ENCODE measurements at regions not wholly inside any gene's neighbourhood (a gene's known extent, or its start where the extent isn't known, plus 50 kb on each side); places are given as distances from the start of the nearest gene placed in this dataset.

DNA sequence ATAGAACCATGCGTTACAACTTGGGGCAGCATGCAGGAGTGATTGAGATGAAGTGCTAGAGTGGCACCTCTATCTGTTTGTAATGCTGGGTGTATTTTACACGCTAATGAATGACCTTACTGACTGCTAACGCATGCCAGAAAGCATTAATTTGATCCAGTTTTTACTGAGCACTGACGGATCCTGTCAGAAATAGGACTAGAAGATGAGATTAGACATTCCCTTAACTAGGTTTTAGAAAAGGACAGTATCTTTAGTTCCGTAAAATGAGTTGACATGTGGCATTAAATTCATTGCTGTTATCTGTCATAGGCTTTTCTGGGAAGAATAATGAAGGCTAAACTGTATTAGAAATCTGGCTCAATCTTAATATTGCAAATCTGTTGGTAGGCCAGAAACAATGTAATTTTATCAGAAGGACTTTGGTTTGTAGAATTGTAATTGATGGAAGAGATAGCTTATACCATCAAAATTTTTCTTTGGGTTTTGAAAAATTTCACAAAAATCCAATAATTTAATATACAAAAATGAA, 140.4 kb upstream of the WDFY3 start:
- no peak for DNase-seq
- Mint-ChIP-seq H3K27ac (no peak overlapping the region), H3K27me3 (ENCODE audit: low read depth) (no peaks in the 10 kb centered on the region), H3K36me3 (ENCODE audit: insufficient read depth in 1 of 3, low read depth in 3 of 3) (no peaks in the 10 kb centered on the region), H3K4me3 (no peak overlapping the region), H3K9me3 (no peaks in the 10 kb centered on the region), H3K4me1 (peaks cover 0 to 6% of the 10 kb centered on the region in 2 experiments; a peak in 1 of 4 replicates)
- Histone ChIP-seq H4K20me1 (ENCODE audit: control insufficient read depth, insufficient read depth, insufficient read length) (no peaks in the 10 kb centered on the region), H3K27me3 (ENCODE audit: insufficient read depth, low read length) (no peaks in the 10 kb centered on the region), H3K79me1 (ENCODE audit: insufficient read depth, low read depth, low read length, poor library complexity, severe bottlenecking) (no peaks in the 10 kb centered on the region), H3K27ac (ENCODE audit: insufficient read length, low read depth, low read length) (no peak overlapping the region), H3K18ac (ENCODE audit: insufficient read length, low read depth, low read length) (no peak overlapping the region), H3K23me2 (ENCODE audit: insufficient read length, low read depth, low read length, poor library complexity, severe bottlenecking) (no peaks in the 10 kb centered on the region), H3K4ac (ENCODE audit: low read depth, low read length) (no peak overlapping the region), H2BK20ac (ENCODE audit: low read depth, low read length, poor library complexity, severe bottlenecking) (no peak overlapping the region), H3K56ac (ENCODE audit: insufficient read length, low read depth, low read length) (no peak overlapping the region), H4K91ac (ENCODE audit: insufficient read length, low read depth, low read length) (no peak overlapping the region), H3K9me3 (ENCODE audit: control insufficient read depth, low read depth, low read length) (no peaks in the 10 kb centered on the region), H3K23ac (ENCODE audit: insufficient read length, low read depth, low read length) (no peak overlapping the region), H3K4me1 (ENCODE audit: insufficient read depth, low read length) (no peaks in the 10 kb centered on the region), H4K5ac (ENCODE audit: insufficient read length, low read depth, low read length) (no peak overlapping the region), H2BK15ac (ENCODE audit: low read depth, low read length) (no peak overlapping the region), H3K9ac (ENCODE audit: extremely low read depth, insufficient read length, low read length) (no peak overlapping the region), H3K79me2 (ENCODE audit: insufficient read depth, low read length) (no peaks in the 10 kb centered on the region), H4K8ac (replicated peaks; ENCODE audit: insufficient read length, low read depth, low read length) (no peak overlapping the region), H2BK5ac (ENCODE audit: insufficient read length, low read length) (no peak overlapping the region), H2AK5ac (ENCODE audit: insufficient read length, low read length) (no peak overlapping the region), H3K14ac (ENCODE audit: insufficient read depth, low read length) (no peak overlapping the region), H2BK12ac (ENCODE audit: insufficient read length, low read depth, low read length) (no peak overlapping the region), H3K4me2 (ENCODE audit: insufficient read depth, insufficient read length, low read length) (no peak overlapping the region), H2BK120ac (ENCODE audit: low read depth, low read length, poor library complexity, severe bottlenecking) (no peak overlapping the region), H2AFZ (ENCODE audit: low read length) (no peak overlapping the region), H3T11ph (ENCODE audit: low read length) (no peak overlapping the region)
- WGBS (ENCODE audit: extremely low coverage, insufficient read length, low lambda C conversion rate): no CpG with 5 or more reads among the region's 5 CpGs
- TF ChIP-seq, protein P1, sequence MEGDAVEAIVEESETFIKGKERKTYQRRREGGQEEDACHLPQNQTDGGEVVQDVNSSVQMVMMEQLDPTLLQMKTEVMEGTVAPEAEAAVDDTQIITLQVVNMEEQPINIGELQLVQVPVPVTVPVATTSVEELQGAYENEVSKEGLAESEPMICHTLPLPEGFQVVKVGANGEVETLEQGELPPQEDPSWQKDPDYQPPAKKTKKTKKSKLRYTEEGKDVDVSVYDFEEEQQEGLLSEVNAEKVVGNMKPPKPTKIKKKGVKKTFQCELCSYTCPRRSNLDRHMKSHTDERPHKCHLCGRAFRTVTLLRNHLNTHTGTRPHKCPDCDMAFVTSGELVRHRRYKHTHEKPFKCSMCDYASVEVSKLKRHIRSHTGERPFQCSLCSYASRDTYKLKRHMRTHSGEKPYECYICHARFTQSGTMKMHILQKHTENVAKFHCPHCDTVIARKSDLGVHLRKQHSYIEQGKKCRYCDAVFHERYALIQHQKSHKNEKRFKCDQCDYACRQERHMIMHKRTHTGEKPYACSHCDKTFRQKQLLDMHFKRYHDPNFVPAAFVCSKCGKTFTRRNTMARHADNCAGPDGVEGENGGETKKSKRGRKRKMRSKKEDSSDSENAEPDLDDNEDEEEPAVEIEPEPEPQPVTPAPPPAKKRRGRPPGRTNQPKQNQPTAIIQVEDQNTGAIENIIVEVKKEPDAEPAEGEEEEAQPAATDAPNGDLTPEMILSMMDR (conservative IDR thresholded peaks at IDR 0.05): no peak

Data from H9 (cell line).